Common myeloid progenitor, CD34-positive (primary cell): ENCODE measurements at regions not wholly inside any gene's neighbourhood (a gene's known extent, or its start where the extent isn't known, plus 50 kb on each side); places are given as distances from the start of the nearest gene placed in this dataset.

Experiments used
- CTCF ChIA-PET: fragments of 350-600 bp; sonication (Branson Sonifier 250); formaldehyde crosslinking; loops from one replicate; lab custom pipeline; 2021; ENCODE audit warnings: antibody characterized with exemption; lab: Charles Lee
- POLR2A ChIA-PET: fragments of 350-600 bp; sonication (Branson Sonifier 250); formaldehyde crosslinking; loops from one replicate; lab custom pipeline; 2021; ENCODE audit warnings: antibody characterized with exemption; lab: Charles Lee
- DNase-seq, 3 donors: peaks; one replicate each; pipeline versions ENCODE4 v3.0.0 to v3.0.0-alpha.2; 2013
- H3K27ac ChIP-seq, 2 experiments: 1 replicate in 1 of 2; 2 replicates in 1 of 2; pipeline ENCODE4 v1.7.0; 2013; ENCODE audit warnings: inconsistent platforms in 2 of 2, low read length in 2 of 2, mild to moderate bottlenecking in 2 of 2, low read depth in 1 of 2, moderate library complexity in 1 of 2; ENCODE audit not compliant: severe bottlenecking in 2 of 2, insufficient read depth in 1 of 2, poor library complexity in 1 of 2
- H3K27me3 ChIP-seq, 5 experiments: replicated peaks in 2 of 5; 1 replicate in 3 of 5; 2 replicates in 2 of 5; pipeline versions ENCODE4 v1.6.1 to v1.7.0; 2013; ENCODE audit warnings: low read length in 4 of 5, mild to moderate bottlenecking in 2 of 5, moderate library complexity in 2 of 5, inconsistent platforms in 1 of 5; ENCODE audit not compliant: insufficient read depth in 5 of 5, control insufficient read depth in 4 of 5
- H3K36me3 ChIP-seq, 4 experiments: 1 replicate in 2 of 4; 2 replicates in 2 of 4; pipeline versions ENCODE4 v1.6.1 to v1.7.0; 2013; ENCODE audit warnings: low read length in 3 of 4, control low read depth in 1 of 4, mild to moderate bottlenecking in 1 of 4; ENCODE audit not compliant: control insufficient read depth in 4 of 4, insufficient read depth in 4 of 4
- H3K4me1 ChIP-seq, 4 experiments: 1 replicate in 3 of 4; 2 replicates in 1 of 4; pipeline versions ENCODE4 v1.6.1 to v1.7.1; 2013; ENCODE audit warnings: low read length in 3 of 4, mild to moderate bottlenecking in 3 of 4, control low read depth in 1 of 4, inconsistent platforms in 1 of 4, moderate library complexity in 1 of 4; ENCODE audit not compliant: control insufficient read depth in 4 of 4, insufficient read depth in 4 of 4; ENCODE audit errors: control extremely low read depth in 1 of 4
- H3K4me3 ChIP-seq, 7 experiments: 1 replicate in 4 of 7; 2 replicates in 3 of 7; pipeline versions ENCODE4 v1.5.1 to v1.7.0; 2013; ENCODE audit warnings: mild to moderate bottlenecking in 7 of 7, low read length in 6 of 7, moderate library complexity in 6 of 7, inconsistent platforms in 2 of 7, low read depth in 2 of 7, control low read depth in 1 of 7; ENCODE audit not compliant: insufficient read depth in 4 of 7, control insufficient read depth in 1 of 7; ENCODE audit errors: extremely low read depth in 1 of 7
- H3K9me3 ChIP-seq, 5 experiments: 1 replicate in 4 of 5; 2 replicates in 1 of 5; pipeline versions ENCODE4 v1.6.1 to v1.7.1; 2013; ENCODE audit warnings: low read length in 4 of 5, mild to moderate bottlenecking in 2 of 5, inconsistent platforms in 1 of 5, low read depth in 1 of 5, moderate library complexity in 1 of 5; ENCODE audit not compliant: control insufficient read depth in 4 of 5, insufficient read depth in 2 of 5; ENCODE audit errors: control extremely low read depth in 1 of 5
- WGBS: methylation state at CpG from one replicate; pipeline ENCODE4 v1.1.5; 2013; ENCODE audit not compliant: insufficient coverage; 5-methylcytosine and 5-hydroxymethylcytosine counted together

DNA sequence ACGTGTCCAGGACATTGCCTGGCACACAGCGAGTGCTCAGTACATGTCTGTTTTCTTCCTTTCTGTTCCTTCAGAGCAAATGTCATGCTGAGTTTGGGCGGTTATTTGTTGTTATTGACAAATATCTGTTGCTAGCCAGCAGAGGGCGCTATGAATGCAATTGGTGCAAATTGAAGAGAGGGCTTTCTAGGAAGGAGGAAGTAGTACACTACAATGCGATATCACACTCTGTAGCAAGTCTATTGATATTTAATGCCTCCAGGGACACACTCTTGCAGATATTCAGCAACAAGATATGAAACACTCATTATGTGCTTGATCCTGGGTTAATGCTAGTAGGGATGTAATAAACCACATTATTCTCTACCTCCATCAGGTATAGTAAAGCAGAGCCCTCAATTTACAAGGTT lies 267.3 kb upstream of the SRRM4 start:
- Histone ChIP-seq H3K27me3 (no peaks in the 10 kb centered on the region), H3K9me3 (no peaks in the 10 kb centered on the region), H3K4me3 (no peak overlapping the region), H3K27ac (no peak overlapping the region), H3K36me3 (no peaks in the 10 kb centered on the region), H3K4me1 (no peaks in the 10 kb centered on the region)
- DNase-seq = peak; percentile 17 to 49 (median 48)
- POLR2A ChIA-PET = no interaction called here
- CTCF ChIA-PET = no interaction called here
- 4% methylated on average over 3 of the region's 5 CpGs for WGBS

DNA sequence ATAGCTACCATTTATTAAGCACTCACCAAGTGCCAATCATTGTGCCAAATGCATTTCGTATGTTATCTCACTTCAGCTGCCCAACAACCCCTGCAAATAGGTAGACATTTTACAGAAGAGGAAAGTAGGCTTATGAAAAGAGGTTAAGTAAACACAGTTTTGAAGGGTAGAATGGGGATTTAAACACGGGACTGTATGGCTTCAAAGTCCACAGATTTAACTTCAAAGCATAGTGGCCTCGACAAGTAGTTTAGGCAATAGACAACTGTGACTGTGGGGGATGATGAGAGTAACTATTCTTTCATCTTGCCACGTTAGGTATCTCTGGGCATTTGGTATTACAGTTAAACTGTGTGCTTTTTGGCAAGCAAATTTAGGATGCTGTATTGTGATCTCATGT lies 266.8 kb upstream of the SRRM4 start:
- Histone ChIP-seq H3K36me3 (no peaks in the 10 kb centered on the region), H3K27ac (no peak overlapping the region), H3K4me3 (no peak overlapping the region), H3K4me1 (no peaks in the 10 kb centered on the region), H3K27me3 (no peaks in the 10 kb centered on the region), H3K9me3 (no peaks in the 10 kb centered on the region)
- CTCF ChIA-PET = no interaction called here
- 83% methylated on average over 1 of the region's 4 CpGs for WGBS
- POLR2A ChIA-PET = no interaction called here
- DNase-seq = no peak

DNA sequence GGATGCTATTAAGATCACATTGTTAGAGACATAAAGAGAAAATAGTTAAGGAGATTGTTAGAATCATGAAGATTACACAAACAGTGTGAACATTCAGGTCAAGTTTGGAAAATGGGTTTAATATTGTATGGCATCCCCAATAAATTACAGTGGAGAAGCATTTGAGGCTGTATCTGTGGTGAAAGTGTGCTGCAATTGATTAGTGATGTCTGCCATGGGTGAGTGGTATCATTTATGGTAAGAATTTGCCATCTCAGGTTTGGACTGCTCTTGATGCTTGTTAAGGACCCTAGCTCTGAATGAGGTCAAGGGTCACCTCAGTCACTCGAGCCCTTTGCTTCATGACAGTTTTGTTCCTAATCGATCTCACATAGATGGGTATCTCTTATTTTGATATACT lies 265.7 kb upstream of the SRRM4 start:
- ChIA-PET POLR2A (no interaction called here), CTCF (no interaction called here)
- WGBS = no CpG with 5 or more reads among the region's 2 CpGs
- DNase-seq = no peak
- H3K4me1 ChIP-seq = no peaks in the 10 kb centered on the region
- no peaks in the 10 kb centered on the region for H3K27me3 ChIP-seq
- H3K27ac ChIP-seq = no peak overlapping the region
- no peaks in the 10 kb centered on the region for H3K36me3 ChIP-seq
- no peaks in the 10 kb centered on the region for H3K9me3 ChIP-seq
- H3K4me3 ChIP-seq = no peak overlapping the region

DNA sequence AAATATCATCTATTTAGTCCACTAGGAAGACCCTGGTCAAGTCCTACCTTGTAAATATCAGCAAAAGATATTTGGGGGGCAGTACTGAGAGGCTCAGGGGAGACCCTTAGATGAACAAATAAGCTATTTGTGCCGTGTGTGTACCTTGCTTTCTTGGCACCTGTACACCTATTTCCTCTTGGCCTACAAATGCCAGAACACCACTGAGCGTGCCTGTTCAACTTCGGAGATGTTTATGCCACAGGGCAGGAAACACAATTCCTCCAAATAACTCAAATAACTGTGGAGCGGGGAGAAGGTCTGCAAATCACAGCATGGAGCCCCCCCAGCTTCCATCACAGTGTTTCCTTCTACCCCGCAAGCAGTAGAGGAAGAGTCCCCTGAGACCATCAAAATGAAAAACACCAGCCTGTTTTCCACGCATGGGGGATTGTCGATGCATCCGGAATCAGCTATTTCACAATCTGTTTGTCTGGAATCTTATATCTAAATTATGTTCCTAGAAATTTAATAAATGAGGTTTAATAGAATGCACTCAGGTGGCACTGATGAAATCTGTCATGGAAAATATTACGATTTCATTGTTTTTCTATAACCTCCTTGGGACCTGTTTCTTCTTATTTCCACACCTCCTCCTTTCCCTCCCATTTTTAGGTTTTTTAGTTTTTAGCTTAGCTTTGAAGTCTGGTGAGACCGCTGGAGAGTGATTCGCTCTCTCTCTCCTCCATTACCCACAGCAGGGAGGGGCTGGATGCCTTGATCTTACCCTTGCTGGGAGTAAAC lies 254.0 kb upstream of the SRRM4 start:
- 92% methylated on average over 5 of the region's 11 CpGs for WGBS
- H3K27me3 ChIP-seq = no peaks in the 10 kb centered on the region
- CTCF ChIA-PET = no interaction called here
- no peaks in the 10 kb centered on the region for H3K9me3 ChIP-seq
- H3K36me3 ChIP-seq = no peaks in the 10 kb centered on the region
- no peak overlapping the region for H3K27ac ChIP-seq
- POLR2A ChIA-PET = no interaction called here
- no peak for DNase-seq
- H3K4me3 ChIP-seq = no peak overlapping the region
- no peaks in the 10 kb centered on the region for H3K4me1 ChIP-seq

DNA sequence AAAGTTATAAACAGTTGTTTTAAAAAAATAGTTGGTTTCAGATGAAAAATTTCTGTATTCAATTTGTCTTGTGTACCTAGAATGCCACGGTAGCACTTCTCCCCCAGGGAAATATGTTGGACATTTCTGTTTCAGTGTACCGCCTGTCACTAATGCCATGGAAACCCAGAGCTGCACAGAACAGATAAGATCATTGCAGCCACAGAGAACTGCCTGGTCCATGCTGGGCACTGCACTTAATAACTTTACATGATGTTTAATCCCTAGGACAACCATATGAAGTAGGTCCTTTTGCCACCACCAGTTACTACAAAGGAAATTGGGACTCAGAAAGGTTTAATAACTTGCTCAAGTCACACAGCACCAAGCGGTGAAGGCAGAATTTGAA lies 253.4 kb upstream of the SRRM4 start:
- Histone ChIP-seq H3K4me1 (no peaks in the 10 kb centered on the region), H3K36me3 (no peaks in the 10 kb centered on the region), H3K4me3 (no peak overlapping the region), H3K27me3 (no peaks in the 10 kb centered on the region), H3K9me3 (no peaks in the 10 kb centered on the region), H3K27ac (no peak overlapping the region)
- ChIA-PET POLR2A (no interaction called here), CTCF (no interaction called here)
- DNase-seq = no peak
- 95% methylated on average over 3 of the region's 3 CpGs for WGBS

DNA sequence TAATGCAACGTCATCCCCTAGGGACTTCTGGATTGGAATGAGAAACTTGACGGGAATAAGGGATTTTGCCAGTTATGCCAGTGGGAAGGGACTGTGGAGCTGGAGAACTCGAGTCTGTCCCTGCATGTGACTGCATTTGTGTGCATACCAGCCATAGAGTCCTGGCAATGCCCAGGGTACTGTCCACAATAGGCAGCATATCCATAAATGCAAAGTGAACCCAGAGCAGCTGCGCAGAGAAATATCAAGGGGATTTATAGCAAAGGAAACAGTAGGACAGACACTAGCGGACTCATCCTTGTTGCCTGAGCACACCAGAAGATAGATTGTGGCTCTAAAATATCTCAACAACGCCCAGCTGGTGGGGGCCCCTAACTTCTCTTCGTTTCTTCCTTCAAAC lies 247.1 kb upstream of the SRRM4 start:
- Histone ChIP-seq H3K27ac (no peak overlapping the region), H3K4me3 (no peak overlapping the region), H3K27me3 (no peaks in the 10 kb centered on the region), H3K36me3 (no peaks in the 10 kb centered on the region), H3K4me1 (no peaks in the 10 kb centered on the region), H3K9me3 (no peaks in the 10 kb centered on the region)
- ChIA-PET POLR2A (no interaction called here), CTCF (no interaction called here)
- WGBS = 72% methylated on average over 6 of the region's 7 CpGs
- DNase-seq = no peak

DNA sequence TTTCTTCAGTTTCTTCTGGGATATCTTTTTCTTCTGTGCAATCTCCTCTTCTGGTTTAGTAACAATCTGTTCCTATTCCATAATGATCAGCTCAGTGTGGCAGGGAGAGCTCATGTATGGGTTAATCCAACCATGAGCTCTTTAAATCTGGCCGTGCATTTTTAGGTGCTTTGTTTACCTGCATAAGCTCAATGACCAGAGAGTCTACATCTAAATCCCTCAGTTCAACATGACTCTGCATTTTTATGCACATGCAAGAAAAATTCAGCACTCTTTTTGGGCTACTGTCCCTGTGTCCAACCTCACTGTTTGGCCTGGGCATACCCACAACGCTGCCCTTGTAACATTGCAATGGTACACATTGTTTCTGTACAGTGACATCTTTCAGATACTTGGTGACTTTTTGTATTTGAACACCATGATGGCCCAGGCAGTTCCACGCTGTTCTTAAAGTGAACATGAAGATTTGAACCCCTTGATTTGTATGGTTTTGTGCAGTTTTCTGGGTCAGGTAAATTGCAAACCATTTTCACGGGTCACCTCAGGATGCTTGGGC lies 243.3 kb upstream of the SRRM4 start:
- ChIA-PET POLR2A (no interaction called here), CTCF (no interaction called here)
- Histone ChIP-seq H3K4me1 (no peaks in the 10 kb centered on the region), H3K9me3 (no peaks in the 10 kb centered on the region), H3K27ac (no peak overlapping the region), H3K4me3 (no peak overlapping the region), H3K36me3 (no peaks in the 10 kb centered on the region), H3K27me3 (no peaks in the 10 kb centered on the region)
- no peak for DNase-seq
- 90% methylated on average over 3 of the region's 4 CpGs for WGBS
